RWPE1 (cell line): ENCODE measurements at regions not wholly inside any gene's neighbourhood (a gene's known extent, or its start where the extent isn't known, plus 50 kb on each side); places are given as distances from the start of the nearest gene placed in this dataset.

Experiments
- CTCF ChIA-PET: fragments of 350-600 bp; sonication (Branson Sonifier 250); formaldehyde crosslinking; extraction: SDS; loops from one replicate; lab custom pipeline; 2021; lab: Yijun Ruan, JAX
- POLR2A ChIA-PET: fragments of 400-600 bp; formaldehyde crosslinking; extraction: SDS; loops from one replicate; lab custom pipeline; 2020; ENCODE audit warnings: antibody characterized with exemption; ENCODE audit not compliant: low non-redundant PET; lab: Yijun Ruan, JAX
- DNase-seq: peaks from one replicate; pipeline ENCODE4 v3.0.0; 2012; ENCODE audit warnings: low spot score
- H3K27ac ChIP-seq: fragments of 450-650 bp; 2 replicates; pipeline ENCODE4 v1.5.1; 2017
- TF ChIP-seq, protein P1 (sequence below): fragments of 450-650 bp; conservative IDR thresholded peaks from 2 replicates; pipeline ENCODE4 v1.5.1; 2017; ENCODE audit warnings: low read depth, mild to moderate bottlenecking

DNA sequence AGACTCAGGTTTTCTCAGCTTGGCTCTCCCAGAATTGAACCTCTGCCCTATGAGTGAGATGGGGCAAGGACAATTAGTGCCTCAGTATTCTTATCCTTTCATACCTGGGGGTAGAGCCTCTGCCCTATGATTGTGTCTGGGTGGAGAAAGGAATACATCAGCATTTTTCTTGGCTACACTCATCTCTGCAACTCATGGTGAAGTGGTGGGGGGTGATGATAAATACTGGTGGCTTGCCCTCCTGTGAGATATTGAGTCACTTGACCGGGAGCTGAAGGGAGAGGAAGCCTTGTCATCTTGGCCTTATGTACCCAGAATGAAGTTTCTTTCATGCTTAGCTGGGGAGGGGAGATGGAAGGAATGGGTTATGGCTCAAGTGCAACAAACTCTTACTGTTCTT is 71.3 kb upstream of the ENOX2 start:
- CTCF ChIA-PET, result no interaction called here
- no peak overlapping the region for H3K27ac ChIP-seq
- POLR2A ChIA-PET, result no interaction called here
- DNase-seq, result no peak
- TF ChIP-seq, protein P1, sequence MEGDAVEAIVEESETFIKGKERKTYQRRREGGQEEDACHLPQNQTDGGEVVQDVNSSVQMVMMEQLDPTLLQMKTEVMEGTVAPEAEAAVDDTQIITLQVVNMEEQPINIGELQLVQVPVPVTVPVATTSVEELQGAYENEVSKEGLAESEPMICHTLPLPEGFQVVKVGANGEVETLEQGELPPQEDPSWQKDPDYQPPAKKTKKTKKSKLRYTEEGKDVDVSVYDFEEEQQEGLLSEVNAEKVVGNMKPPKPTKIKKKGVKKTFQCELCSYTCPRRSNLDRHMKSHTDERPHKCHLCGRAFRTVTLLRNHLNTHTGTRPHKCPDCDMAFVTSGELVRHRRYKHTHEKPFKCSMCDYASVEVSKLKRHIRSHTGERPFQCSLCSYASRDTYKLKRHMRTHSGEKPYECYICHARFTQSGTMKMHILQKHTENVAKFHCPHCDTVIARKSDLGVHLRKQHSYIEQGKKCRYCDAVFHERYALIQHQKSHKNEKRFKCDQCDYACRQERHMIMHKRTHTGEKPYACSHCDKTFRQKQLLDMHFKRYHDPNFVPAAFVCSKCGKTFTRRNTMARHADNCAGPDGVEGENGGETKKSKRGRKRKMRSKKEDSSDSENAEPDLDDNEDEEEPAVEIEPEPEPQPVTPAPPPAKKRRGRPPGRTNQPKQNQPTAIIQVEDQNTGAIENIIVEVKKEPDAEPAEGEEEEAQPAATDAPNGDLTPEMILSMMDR, result no peak

DNA sequence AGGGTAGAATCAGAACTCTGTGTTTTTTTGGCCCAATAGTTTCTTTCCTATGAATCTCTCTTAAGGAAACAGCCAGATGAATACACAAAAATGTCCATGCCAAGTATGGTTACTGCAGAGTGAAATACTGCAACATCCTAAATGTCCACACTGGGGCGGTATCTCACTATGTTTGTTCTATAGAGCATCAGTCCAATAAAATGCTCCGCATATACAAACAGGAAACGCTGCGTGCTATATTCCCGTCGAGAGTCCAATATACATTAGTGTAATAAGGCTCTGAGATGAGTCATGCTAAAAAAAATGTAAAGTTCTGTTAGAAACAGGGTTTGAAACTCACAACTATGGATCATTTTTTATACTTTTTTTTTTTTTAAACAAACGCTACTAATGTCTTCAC is 72.9 kb upstream of the ENOX2 start:
- POLR2A ChIA-PET, result no interaction called here
- TF ChIP-seq, protein P1, result peak; percentile 50
- H3K27ac ChIP-seq, result no peak overlapping the region
- CTCF ChIA-PET, result no interaction called here
- peak; percentile 20 for DNase-seq

DNA sequence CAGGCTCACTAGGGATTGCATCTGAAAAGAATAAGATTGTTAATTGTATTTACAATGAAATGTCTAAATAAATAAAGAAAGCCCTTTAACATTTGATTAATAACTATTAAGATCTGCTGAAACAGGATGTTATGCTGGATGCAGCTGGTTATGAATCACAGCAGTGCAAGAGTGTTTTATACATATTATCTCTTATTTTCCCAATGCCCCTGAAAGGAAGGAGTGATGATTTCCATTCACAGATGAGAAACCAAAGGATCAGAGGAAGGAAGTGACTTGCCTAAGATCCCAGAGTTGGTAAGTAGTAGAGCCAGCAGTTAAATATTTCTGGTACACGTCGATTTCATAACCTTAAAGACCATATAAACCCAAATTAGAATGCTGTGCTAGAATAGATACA is 76.3 kb upstream of the ARHGAP36 start:
- ChIA-PET POLR2A (no interaction called here), CTCF (no interaction called here)
- H3K27ac ChIP-seq, result no peak overlapping the region
- no peak for DNase-seq
- TF ChIP-seq, protein P1, result no peak

DNA sequence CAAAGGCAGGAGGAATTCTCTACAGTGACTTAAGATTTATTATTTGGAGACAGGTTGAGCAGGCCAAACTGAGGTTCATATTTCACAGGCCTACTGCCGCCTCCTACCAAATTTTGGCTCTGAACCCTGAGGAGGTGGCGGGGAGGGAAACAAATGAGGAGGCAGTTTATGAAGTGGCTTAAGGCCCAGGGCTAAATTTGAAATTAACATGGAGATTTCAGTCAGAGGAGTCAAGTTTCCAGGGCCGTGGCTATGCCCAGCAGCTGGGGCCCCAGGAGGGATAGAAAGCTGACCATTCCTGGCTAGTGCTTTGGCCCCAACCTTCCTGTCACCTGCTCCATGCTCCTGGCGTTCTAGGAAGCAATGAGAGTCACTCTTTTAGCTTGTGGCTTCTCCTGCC is 73.4 kb upstream of the ARHGAP36 start:
- TF ChIP-seq, protein P1, result no peak
- H3K27ac ChIP-seq, result no peak overlapping the region
- ChIA-PET POLR2A (no interaction called here), CTCF (no interaction called here)
- no peak for DNase-seq

DNA sequence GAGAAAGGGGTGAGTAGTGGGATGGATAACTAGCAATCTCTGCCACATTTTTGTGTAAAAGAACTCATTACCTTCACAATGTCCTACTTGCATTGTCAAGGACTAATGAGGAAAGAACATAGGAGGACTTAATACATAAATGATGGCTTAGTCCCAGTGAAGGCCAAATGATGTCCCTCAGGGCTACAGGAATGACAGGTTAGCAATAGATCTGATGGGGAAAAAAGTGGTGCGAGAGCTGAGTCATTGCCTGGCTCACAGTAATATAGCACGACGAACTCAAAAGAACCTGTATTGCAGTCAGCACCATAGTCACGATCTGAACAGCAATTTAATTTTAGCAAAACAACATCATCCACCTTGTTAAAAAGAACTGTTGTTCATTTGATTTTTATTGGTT is 70.9 kb upstream of the ARHGAP36 start:
- CTCF ChIA-PET, result no interaction called here
- TF ChIP-seq, protein P1, result no peak
- DNase-seq, result no peak
- H3K27ac ChIP-seq, result no peak overlapping the region
- POLR2A ChIA-PET, result no interaction called here

DNA sequence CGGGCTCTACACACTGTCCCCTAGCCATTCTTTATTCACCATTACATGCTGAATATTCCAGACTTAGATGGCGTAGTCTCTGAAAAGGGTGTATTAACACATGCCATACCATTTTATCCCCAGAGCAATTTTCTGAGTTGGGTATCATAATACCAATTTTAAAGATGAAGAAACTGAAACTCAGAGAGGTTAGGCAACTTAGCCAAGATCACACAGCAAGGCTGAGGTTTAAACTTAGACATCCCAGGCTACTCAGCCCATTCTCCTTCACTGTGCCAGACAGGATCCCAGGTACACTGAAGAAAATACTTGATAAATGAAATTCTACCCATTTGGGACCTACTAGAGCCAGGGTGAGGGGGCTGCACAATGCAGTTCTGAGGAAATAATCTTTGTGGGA is 67.4 kb upstream of the ARHGAP36 start:
- H3K27ac ChIP-seq, result no peak overlapping the region
- TF ChIP-seq, protein P1, result no peak
- no peak for DNase-seq
- ChIA-PET POLR2A (no interaction called here), CTCF (no interaction called here)

DNA sequence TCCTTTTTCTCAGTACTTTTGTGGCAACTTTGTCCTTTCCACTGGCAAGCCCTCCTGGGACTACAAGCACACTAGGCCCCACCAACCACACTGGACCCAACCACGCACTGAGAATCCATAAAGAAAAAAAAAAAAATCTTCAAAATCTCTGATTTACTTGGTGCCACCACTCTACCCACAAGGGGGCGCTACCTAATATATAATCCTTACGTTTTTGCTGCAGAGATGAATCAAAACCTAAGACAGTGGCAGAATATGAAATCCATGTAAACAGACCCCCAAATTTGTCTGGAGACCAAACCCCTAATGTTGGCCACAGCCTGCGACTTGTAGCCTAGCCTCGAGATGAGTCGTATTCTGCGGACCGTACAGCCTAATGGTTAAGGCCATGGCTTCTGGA is 63.5 kb upstream of the ARHGAP36 start:
- no peak overlapping the region for H3K27ac ChIP-seq
- TF ChIP-seq, protein P1, result no peak
- DNase-seq, result no peak
- ChIA-PET POLR2A (no interaction called here), CTCF (interaction anchor here (0.6 to 0.7 kb wide), 6 partner anchors 74 to 1591 kb away, joined by 3 read pairs; no protein-coding TSS in a partner anchor)
